HG03097 (cell line): ENCODE measurements at regions not wholly inside any gene's neighbourhood (a gene's known extent, or its start where the extent isn't known, plus 50 kb on each side); places are given as distances from the start of the nearest gene placed in this dataset.
"Not testable (repeated sequence)": the region's sequence is repeated elsewhere in the genome, so short reads cannot be mapped to it uniquely, and the experiment has no call there.

Experiments used
- ATAC-seq: cut with Tn5 transposase; IDR thresholded peaks from one replicate; pipeline ENCODE4 v1.9.1; 2021; ENCODE audit not compliant: unreplicated experiment, low FRiP score

DNA sequence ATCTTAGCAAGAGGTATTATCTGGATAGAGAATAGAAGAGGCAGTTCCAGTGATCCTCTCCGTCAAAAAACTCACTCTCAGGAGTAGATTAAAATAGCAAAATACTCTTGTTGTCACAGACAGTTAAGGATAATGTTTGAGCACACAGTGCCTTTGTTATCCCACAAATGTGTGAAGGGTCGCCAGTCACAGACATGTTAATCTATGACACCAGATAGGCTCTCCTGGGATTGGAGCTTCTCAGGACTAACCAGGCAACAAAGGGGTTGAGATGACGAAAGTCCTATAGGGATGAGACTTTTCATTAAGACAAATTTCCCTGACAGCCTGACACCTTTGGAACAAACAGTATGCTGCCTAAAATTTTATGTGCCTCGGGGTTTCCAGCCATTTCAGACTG lies 1947.1 kb downstream of the OLFM4 start:
- no peak for ATAC-seq

DNA sequence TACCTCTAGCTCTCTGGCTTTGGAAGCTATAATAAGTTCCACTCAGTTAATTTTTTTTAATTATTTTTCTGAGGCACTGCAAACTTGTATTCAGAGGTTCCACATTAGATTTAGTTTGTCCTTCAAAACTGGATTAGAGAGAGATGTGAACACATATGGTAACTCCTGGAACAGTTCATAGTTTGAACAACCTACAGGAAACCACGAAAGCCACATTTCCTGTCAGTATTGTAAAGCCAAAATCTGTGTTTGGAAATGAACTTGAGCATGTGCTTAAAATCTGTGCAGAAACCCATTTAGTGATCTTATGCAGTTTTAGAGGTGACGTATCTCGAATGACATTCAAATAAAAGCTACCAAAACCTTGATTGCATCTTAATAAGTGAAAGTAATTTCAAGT lies 1952.0 kb downstream of the OLFM4 start:
- ATAC-seq = no peak

DNA sequence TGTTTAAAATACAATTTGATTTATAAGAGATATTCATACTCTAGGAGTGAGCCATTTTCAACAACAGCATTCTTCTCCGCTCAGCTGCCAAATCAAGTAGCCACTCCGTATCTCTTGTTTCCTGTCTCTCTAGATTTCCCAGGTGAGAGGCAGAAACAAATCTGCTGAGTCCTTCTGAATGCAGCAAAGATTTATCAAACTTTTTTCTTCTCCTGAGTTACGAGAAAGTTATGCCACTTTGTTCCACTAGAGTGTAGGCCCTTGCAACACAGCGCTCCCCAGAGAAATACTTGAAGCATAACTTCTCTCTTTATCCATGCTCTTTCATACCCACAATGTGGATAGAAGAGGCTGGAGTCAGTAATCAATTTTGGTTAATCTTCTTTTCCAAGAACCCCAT lies 1960.8 kb downstream of the OLFM4 start:
- ATAC-seq = no peak

DNA sequence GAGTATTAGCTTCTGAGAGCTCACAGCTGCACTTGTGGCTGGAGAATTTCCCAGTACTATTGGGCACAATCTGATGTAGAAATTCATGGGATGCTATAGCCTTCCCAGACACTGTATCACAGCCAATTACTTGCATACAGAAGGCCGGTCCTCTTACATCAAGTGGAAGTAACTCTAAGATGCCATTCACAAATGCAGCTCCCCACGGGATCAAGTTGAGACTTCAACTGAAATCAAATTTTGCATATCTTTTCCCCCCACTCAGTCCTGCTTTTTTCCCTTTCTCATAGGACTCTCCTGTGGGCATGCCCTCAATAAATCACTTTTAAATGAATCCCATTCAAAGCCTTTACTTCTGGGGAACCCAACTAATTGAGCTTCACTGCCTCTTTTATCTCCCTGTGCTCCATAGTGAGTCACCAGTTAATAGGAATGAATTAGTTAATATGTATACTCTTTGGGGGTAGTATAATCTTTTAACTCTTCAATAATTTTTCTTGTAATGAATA lies 1970.8 kb downstream of the OLFM4 start:
- ATAC-seq = no peak

DNA sequence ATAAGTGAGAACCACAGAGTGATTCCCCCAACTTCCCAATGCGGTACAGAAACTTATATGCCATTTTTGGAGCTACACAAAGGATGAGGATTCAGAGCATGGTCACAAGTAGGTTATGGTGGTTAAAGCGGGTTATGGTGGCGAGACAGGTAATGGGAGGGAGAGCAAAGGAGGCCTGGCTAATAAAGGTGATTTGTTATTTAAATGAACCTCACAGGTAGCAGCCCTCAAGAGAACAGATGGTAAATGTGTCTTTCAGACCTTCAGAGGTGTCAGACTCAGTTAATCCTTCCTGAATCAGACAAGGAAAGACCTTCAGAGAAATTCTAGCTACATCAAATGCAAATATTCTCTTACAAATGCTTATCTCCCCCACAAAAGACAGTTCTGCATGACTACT lies 1971.4 kb downstream of the OLFM4 start:
- no peak for ATAC-seq

DNA sequence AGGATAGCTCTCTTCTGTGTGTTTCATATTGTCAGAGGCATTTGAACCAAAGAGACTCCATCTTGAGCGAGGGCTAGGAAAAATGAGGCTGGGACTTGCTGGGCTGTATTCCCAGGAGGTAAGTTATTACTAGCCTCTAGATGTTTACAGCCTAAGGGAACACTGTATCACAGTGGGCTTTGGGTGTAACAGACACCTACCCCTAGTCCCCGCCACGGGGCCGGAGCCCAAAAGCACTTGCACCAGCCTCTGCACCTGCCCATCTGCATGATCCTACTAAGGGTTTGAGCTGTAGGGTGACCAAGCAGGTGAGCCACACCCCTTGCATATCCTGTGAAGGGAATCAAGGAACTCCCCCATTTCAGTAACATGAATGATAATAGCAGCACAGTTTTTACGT lies 1972.2 kb downstream of the OLFM4 start:
- ATAC-seq = no peak

DNA sequence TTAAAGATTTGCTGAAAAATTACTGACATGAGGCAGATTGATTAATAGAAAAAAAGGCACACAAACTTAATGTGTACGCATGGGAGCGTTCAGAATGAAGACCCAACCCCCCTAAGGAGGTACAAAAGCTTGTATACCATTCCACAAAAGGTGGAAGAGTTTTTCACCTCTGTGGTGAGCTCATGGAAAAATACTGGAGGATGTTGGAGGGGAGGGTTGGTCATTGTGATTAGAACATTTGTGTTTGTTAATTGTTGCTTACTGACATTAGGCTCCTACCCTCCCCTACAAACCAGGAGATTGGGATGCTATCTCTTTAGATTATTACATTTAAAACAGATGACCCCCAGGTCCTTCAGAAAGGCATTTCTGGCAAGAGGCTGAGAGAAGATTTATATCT lies 1973.3 kb downstream of the OLFM4 start:
- no peak for ATAC-seq

DNA sequence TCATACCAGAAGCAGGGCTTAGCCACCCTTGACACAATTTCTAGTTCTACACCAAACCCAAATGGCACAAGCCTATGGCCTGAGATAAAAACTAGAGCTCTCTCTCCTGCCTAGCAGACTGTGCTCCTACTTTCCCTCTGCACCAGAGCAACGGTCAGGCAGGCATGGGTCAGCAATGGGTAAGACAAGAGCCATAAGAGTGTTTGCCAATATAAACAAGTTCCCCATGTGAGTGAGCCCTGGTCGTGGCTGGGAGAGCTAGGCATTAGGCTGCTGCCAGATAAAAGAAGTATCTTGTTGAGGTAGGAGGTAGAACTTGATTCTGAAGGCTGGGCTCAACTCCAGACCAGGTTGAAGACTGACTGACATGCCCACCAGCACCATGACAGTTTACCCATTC lies 1979.1 kb downstream of the OLFM4 start:
- no peak for ATAC-seq

DNA sequence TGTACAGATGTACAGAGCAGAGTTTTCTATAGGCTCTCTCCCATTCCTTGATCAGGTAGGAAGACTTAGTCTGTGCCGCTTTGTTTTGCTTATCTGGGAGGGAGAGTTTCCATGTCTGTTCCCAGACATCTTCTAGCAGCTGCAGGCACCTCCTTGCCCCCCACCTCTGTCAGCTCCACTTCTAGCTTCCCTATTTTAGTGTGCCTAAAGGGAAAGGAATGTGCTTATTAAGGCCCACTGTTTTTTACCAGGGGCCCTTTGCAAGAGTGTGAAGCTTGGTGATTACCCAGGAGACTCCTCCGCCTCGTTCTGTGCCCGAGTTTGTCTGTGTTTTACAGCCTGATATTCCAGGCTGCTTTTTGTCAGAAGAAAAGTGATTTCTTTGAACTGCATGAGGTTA lies 1984.4 kb downstream of the OLFM4 start:
- ATAC-seq = no peak

DNA sequence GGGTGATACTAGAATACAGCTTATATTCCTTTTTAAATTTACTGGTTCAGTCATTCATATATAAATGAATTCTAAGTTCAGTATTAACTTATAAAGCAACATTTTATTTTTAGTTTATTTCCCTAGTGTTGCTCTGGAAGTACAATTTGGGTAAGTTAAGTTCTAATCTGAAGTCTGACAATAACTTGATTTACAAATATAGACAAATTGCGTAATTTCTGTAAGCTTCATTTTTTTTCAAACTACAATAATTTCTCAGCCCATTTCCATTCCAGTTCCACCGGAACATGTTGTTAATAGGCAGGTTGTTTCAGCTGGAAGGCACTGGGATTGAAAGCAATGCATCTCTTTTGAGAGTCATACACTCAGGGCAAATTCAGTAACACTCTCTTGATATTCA lies 2000.7 kb downstream of the OLFM4 start:
- ATAC-seq = no peak

DNA sequence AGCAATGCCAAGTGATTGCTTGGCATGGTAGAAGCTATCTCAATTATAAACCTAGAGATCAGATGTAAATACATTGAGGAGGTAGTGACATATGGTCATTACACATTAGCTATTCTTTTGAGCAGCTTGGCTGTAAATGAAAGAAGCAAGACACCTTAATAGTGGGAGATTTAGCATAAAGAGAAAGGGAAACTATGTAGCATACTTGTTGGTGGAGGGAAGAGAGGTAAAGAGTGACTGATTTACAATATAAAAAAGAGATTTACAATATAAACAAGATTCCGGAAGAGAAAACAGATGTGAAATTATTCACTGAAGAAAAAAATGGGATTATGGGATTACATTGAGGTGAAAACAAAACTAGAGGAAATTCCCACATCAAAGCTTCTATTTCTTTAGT lies 2009.6 kb downstream of the OLFM4 start:
- no peak for ATAC-seq

DNA sequence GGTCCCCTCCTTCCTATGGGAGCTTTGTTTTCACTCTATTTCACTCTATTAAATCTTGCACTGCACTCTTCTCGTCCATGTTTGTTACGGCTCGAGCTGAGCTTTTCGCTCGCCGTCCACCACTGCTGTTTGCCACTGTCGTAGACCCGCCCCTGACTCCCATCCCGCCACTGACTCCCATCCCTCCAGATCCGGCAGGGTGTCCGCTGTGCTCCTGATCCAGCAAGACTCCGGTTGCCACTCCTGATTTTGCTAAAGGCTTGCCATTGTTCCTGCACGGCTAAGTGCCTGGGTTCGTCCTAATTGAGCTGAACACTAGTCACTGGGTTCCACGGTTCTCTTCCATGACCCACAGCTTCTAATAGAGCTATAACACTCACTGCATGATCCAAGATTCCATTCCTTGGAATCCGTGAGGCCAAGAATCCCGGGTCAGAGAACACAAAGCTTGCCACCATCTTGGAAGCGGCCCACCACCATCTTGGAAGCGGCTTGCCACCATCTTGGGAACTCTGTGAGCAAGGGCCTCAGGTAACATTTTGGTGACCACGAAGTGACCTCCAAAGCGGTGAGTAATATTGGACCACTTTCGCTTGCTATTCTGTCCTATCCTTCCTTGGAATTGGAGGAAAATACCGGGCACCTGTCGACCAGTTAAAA lies 2025.4 kb downstream of the OLFM4 start:
- ATAC-seq = not testable (repeated sequence)

DNA sequence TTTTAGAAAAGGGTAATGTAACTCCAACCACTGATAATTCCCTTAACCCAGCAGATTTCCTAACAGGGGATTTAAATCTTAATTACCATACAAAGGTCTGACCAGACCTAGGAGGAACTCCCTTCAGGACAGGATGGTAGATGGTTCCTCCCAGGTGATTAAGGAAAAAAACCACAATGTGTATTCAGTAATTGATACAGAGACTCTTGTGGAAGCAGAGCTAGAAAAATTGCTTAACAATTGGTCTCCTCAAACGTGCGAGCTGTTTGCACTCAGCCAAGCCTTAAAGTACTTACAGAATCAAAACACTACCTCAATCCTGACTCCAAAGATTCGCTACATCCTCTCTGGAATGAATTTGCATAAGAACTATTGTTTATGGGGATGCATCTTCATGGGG lies 2027.1 kb downstream of the OLFM4 start:
- ATAC-seq = not testable (repeated sequence)

DNA sequence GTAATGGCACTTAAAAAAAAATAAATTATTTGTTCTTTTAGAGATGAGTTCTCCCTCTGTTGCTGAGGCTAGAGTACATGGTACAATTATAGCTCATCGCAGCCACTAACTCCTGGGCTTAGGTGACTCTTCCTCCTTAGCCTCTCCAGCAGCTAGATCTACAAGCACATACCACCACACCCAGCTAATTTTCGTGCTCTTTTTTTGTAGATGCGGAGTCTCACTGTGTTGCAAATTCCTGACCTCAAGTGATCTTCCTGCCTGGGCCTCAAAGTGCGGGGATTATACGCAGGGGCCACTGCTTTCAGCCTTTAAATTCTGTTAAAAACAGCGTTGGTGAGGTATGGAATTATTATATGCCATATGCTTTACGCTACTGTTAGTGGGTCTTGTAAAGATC lies 2034.0 kb downstream of the OLFM4 start:
- no peak for ATAC-seq

DNA sequence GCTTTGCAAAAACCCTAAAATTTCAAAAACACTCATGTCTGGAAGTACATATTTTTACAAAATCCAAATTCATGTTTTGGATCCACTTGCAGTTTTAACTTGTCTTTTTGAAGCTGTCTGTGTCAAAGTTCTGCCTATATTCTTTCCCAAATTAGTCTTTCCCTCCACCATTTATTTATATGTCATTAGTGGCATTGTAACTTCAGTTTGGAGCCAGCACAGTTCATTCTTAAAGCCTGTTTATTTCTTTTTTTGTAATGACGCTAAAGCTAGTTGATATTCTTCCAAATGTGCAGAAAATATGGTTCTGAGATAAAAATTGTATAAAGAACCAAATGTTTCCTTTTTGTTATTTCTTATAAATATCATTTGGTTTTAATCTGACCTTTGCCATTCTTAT lies 2039.3 kb downstream of the OLFM4 start:
- ATAC-seq = no peak

DNA sequence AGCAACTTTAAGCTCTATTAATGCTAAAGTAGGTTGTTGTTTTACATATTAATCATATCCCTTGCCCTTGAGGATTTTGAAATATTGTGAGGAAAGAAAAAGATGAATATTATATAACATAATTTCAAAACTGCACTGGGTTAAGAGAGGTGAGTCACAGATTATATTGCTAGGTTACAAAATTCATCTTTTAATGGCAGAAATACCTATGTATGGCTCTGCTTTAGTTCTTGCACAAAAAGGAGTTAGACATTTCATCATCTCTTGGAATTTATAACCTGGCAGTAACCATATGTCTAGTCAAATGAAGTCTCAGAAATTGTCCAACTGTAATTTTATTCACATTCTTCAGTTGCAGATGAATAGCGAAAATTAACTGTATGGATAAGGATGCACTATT lies 2041.1 kb downstream of the OLFM4 start:
- no peak for ATAC-seq

DNA sequence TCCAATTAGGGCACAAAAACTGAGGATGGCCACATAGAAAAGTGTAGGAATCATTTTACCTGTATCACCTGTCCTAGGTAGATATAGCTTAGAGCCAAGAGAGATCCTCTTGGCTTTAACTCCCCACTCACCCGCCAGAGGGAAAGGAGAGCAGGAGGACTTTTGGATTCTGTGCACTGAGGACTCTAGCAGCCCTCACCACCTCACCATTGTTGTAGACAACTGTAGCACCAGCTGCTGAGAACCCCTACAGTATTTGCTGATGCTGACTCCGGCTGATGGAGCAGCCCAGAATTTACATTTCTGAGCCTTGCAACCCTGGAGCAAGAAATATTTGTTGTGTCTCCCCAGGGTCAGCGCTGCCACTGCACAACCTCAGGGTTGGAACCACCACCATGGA lies 2044.4 kb downstream of the OLFM4 start:
- no peak for ATAC-seq

DNA sequence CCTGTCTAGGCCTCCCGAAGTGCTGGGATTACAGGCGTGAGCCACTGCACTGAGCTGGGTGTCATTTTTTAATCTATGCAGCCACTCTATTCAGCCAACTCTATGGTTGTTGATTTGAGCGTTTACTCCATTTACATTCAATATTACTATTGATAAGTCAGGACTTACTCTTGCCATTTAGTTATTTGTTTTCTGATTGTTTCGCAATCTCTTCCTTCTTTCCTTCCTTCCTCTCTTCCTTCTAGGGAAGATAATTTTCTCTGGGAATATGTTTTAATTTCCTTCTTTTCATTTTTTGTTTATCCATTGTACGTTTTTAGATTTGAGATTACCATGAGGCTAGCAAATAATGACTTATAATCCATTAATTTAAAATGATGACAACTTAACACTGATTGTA lies 2056.0 kb downstream of the OLFM4 start:
- ATAC-seq = no peak

DNA sequence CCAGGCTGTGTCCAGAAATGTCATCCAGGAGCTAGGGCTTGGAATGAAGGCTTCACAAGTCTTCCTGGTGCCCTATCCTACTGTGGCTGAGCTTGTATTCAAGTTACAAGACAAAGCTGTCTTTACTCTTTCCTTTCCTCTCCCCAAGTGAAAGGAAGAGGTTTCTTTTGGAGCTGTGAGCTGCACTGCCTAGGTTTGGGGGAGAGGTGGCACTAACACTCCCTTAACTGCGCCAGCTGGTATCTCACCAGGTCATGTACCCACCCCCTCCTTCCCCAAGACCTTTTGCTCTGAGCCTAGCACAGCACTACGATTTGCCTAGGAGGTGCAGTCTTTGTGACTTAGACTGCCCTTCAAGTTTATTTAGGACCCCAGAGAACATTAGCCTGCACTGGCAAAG lies 2053.6 kb upstream of the PRR20A start:
- no peak for ATAC-seq

DNA sequence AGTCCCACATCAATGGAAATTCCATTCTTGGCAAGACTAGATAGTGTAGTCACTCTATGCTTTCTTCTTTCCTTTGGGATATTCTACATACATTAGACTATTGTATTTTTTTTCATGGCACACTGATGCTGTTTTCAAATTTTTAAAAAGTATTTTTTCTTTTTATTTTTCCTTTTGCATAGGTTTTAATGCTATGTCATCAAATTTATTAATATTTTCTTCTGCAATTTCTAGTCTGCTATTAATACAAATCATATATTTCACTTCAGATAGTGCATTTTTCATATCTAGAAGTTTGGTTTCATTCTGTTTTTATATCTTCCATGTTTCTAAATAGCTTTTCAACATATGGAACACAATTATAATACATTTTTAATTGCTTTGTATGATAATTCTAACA lies 2050.1 kb upstream of the PRR20A start:
- no peak for ATAC-seq

DNA sequence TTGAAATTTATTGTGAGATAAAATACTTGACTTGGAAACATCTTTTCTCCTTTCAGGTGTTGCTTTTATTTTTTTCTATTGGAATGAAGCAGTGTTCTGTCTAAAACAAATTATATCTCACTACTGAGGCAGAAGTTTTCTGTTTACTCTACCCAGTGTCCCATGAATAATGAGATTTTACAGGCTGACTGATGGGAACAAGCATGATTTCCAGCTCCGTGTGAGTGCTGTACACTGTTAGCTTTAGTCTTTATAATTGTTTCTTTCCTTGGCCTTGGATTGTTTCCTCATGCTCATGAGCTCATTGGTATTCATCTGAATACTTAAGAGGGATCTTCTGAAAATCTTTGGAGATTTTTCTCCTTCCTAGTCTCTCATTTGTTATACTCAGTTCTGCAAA lies 2049.5 kb upstream of the PRR20A start:
- ATAC-seq = no peak

DNA sequence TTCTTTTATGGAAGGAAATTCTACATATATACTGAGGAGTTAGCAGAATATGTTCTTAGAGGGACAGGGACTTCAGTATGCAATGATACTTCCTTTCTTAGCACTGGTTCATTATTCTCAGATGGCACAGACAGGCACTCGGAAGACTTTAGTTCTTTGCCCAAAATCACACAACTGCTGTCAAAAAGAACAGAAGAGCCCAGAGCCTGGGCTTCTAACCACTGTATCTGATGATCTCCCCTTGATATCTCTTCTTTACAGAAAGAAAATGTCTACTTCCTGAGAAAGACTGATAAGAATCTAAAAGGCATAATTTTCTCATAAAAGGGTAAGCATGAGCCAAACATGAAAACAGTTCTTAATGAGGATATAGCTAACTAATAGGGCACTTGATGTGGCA lies 2034.2 kb upstream of the PRR20A start:
- ATAC-seq = no peak

DNA sequence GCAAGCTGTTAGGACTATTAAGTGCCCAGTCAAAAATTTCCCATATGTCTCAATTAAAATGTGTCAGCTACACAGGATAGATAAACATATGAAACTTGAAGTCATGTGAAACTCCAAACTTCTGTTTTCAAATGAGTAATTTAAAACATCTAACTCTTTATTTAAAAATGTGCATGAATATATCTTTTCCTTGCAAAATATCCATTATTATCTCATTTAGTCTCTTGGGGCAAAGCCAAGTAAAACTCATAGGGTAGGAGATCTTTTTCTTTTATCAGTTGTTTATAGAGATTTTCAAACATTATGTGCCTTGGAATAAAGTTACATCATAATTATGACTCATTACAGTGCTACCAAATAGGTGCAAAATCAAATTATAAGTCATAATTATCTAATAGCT lies 2020.1 kb upstream of the PRR20A start:
- no peak for ATAC-seq
